ENCODE measurements at regions not wholly inside any gene's neighbourhood (a gene's known extent, or its start where the extent isn't known, plus 50 kb on each side); places are given as distances from the start of the nearest gene placed in this dataset.

GRCh38 chr2:156697906-156698305 lies 261.7 kb downstream of the GPD2 start:
- no peak for DNase-seq

GRCh38 chr2:156700681-156701080 lies 264.5 kb downstream of the GPD2 start:
- no peak for DNase-seq

GRCh38 chr2:156702541-156702940 lies 266.4 kb downstream of the GPD2 start:
- DNase-seq: no peak

- no peak for DNase-seq
Observed at GRCh38 chr2:156703642-156704041, 267.5 kb downstream of the GPD2 start.

- no peak for DNase-seq
Observed at GRCh38 chr2:156704132-156704531, 268.0 kb downstream of the GPD2 start.

GRCh38 chr2:156704617-156705016 lies 268.4 kb downstream of the GPD2 start:
- no peak for DNase-seq

GRCh38 chr2:156706576-156706975 lies 270.4 kb downstream of the GPD2 start:
- no peak for DNase-seq

GRCh38 chr2:156708051-156708450 lies 271.9 kb downstream of the GPD2 start:
- no peak for DNase-seq

GRCh38 chr2:156709091-156709490 lies 272.9 kb downstream of the GPD2 start:
- DNase-seq: no peak

GRCh38 chr2:156719036-156719435 lies 282.9 kb downstream of the GPD2 start:
- no peak for DNase-seq

GRCh38 chr2:156727867-156728266 lies 291.7 kb downstream of the GPD2 start:
- no peak for DNase-seq

- no peak for DNase-seq
Observed at GRCh38 chr2:156728328-156728727, 292.1 kb downstream of the GPD2 start.

- DNase-seq: no peak
Observed at GRCh38 chr2:156731506-156731905, 295.3 kb downstream of the GPD2 start.

- no peak for DNase-seq
Observed at GRCh38 chr2:156736950-156737349, 300.8 kb downstream of the GPD2 start.

GRCh38 chr2:156739301-156739700 lies 303.1 kb downstream of the GPD2 start:
- no peak for DNase-seq

GRCh38 chr2:156745619-156746018 lies 309.4 kb downstream of the GPD2 start:
- no peak for DNase-seq

GRCh38 chr2:156748221-156748620 lies 312.0 kb downstream of the GPD2 start:
- DNase-seq: no peak

- DNase-seq: no peak
Observed at GRCh38 chr2:156752042-156752441, 315.9 kb downstream of the GPD2 start.

- DNase-seq: no peak
Observed at GRCh38 chr2:156753766-156754165, 317.6 kb downstream of the GPD2 start.

GRCh38 chr2:156756516-156756915 lies 320.3 kb downstream of the GPD2 start:
- DNase-seq: no peak

- no peak for DNase-seq
Observed at GRCh38 chr2:156763174-156763573, 327.0 kb downstream of the GPD2 start.

GRCh38 chr2:156765043-156765442 lies 328.9 kb downstream of the GPD2 start:
- DNase-seq: no peak

GRCh38 chr2:156765450-156765849 lies 329.3 kb downstream of the GPD2 start:
- no peak for DNase-seq

GRCh38 chr2:156769802-156770201 lies 333.6 kb downstream of the GPD2 start:
- no peak for DNase-seq

GRCh38 chr2:156778916-156779315 lies 342.7 kb downstream of the GPD2 start:
- DNase-seq: no peak
